ENCODE measurements at regions not wholly inside any gene's neighbourhood (a gene's known extent, or its start where the extent isn't known, plus 50 kb on each side); places are given as distances from the start of the nearest gene placed in this dataset.
A peak's percentile ranks its signal among the peaks of the same experiment; 100 is the strongest.

- TF ChIP-seq CTCF (IDR thresholded peaks at IDR 0.05; ENCODE audit: insufficient read depth, low read depth, low read length): 0 out of 2 replicates have a peak, but pooled peaks have one; percentile 18
- H3K27me3 ChIP-seq (ENCODE audit: control insufficient read depth, insufficient read depth, low read length): no peaks in the 10 kb centered on the region
- no peak overlapping the region for H3K4me3 ChIP-seq (ENCODE audit: low read depth, low read length)
- no peak for DNase-seq (ENCODE audit: low read depth)
- no peaks in the 10 kb centered on the region for H3K36me3 ChIP-seq (ENCODE audit: control insufficient read depth, insufficient read depth, low read length)
- ChIA-PET CTCF (interaction anchor here (1.3 kb wide), 1 partner anchor 10 kb away, joined by 3 read pairs; no protein-coding TSS in a partner anchor), POLR2A (no interaction called here)
Observed at GRCh38 chr7:125059861-125060456, 130.3 kb upstream of the POT1 start.

- no peak for TF ChIP-seq CTCF (IDR thresholded peaks at IDR 0.05; ENCODE audit: insufficient read depth, low read depth, low read length)
- H3K27me3 ChIP-seq (ENCODE audit: control insufficient read depth, insufficient read depth, low read length): no peaks in the 10 kb centered on the region
- no peak overlapping the region for H3K4me3 ChIP-seq (ENCODE audit: low read depth, low read length)
- CTCF ChIA-PET: interaction anchor here (0.5 to 0.6 kb wide), 2 partner anchors 44 to 196 kb away, joined by 3 read pairs; no protein-coding TSS in a partner anchor
- no peak for DNase-seq (ENCODE audit: low read depth)
- POLR2A ChIA-PET: no interaction called here
- no peaks in the 10 kb centered on the region for H3K36me3 ChIP-seq (ENCODE audit: control insufficient read depth, insufficient read depth, low read length)
Observed at GRCh38 chr7:125057963-125058362, 128.3 kb upstream of the POT1 start.

GRCh38 chr7:125055376-125055775 lies 125.8 kb upstream of the POT1 start:
- no peak overlapping the region for H3K4me3 ChIP-seq (ENCODE audit: low read depth, low read length)
- no peaks in the 10 kb centered on the region for H3K36me3 ChIP-seq (ENCODE audit: control insufficient read depth, insufficient read depth, low read length)
- no peak for DNase-seq (ENCODE audit: low read depth)
- no peak for TF ChIP-seq CTCF (IDR thresholded peaks at IDR 0.05; ENCODE audit: insufficient read depth, low read depth, low read length)
- ChIA-PET POLR2A (no interaction called here), CTCF (no interaction called here)
- H3K27me3 ChIP-seq (ENCODE audit: control insufficient read depth, insufficient read depth, low read length): no peaks in the 10 kb centered on the region

- Histone ChIP-seq H3K4me3 (ENCODE audit: low read depth, low read length) (no peak overlapping the region), H3K36me3 (ENCODE audit: control insufficient read depth, insufficient read depth, low read length) (no peaks in the 10 kb centered on the region), H3K27me3 (ENCODE audit: control insufficient read depth, insufficient read depth, low read length) (no peaks in the 10 kb centered on the region)
- CTCF ChIA-PET: no interaction called here
- DNase-seq (ENCODE audit: low read depth): no peak
- TF ChIP-seq CTCF (IDR thresholded peaks at IDR 0.05; ENCODE audit: insufficient read depth, low read depth, low read length): no peak
- POLR2A ChIA-PET: no interaction called here
Observed at GRCh38 chr7:125046767-125047166, 117.1 kb upstream of the POT1 start.

- POLR2A ChIA-PET: no interaction called here
- CTCF ChIA-PET: no interaction called here
- no peak overlapping the region for H3K4me3 ChIP-seq (ENCODE audit: low read depth, low read length)
- no peak for DNase-seq (ENCODE audit: low read depth)
- TF ChIP-seq CTCF (IDR thresholded peaks at IDR 0.05; ENCODE audit: insufficient read depth, low read depth, low read length): no peak
- no peaks in the 10 kb centered on the region for H3K36me3 ChIP-seq (ENCODE audit: control insufficient read depth, insufficient read depth, low read length)
- H3K27me3 ChIP-seq (ENCODE audit: control insufficient read depth, insufficient read depth, low read length): no peaks in the 10 kb centered on the region
Observed at GRCh38 chr7:125033506-125033905, 103.9 kb upstream of the POT1 start.
